GM18867 (cell line): ENCODE measurements at regions not wholly inside any gene's neighbourhood (a gene's known extent, or its start where the extent isn't known, plus 50 kb on each side); places are given as distances from the start of the nearest gene placed in this dataset.
A peak's percentile ranks its signal among the peaks of the same experiment; 100 is the strongest.

Experiments
- ATAC-seq: cut with Tn5 transposase; IDR thresholded peaks from one replicate; pipeline ENCODE4 v1.9.1; 2021; ENCODE audit warnings: mild to moderate bottlenecking, moderate library complexity; ENCODE audit not compliant: unreplicated experiment

GRCh38 chr13:62611343-62611742 lies 1195.7 kb upstream of the PCDH20 start:
- no peak for ATAC-seq

GRCh38 chr13:62598708-62599107 lies 1183.1 kb upstream of the PCDH20 start:
- no peak for ATAC-seq

GRCh38 chr13:62595976-62596375 lies 1180.3 kb upstream of the PCDH20 start:
- ATAC-seq: no peak

DNA sequence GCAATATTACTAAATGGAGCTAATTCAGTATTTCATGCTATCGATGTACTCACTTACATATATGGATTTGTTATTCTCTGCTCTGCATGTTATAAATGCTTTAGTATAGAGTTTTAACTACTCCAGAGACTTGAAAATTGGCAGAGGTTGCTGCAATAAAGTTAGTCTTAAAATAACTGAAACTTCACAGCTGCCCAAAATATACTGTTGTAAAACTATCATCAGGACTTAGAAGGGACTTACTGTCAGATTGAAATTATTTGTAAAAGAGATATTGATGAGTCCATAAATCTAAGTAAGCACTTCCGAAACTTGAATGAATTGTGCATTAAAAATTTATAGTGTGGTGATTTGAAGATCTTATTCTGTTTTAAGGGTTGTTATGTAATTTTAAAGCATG lies 1178.2 kb upstream of the PCDH20 start:
- ATAC-seq: no peak

- ATAC-seq: no peak
These were observed 1167.8 kb upstream of the PCDH20 start for GRCh38 chr13:62583466-62583865.

GRCh38 chr13:62578402-62578801 lies 1162.8 kb upstream of the PCDH20 start:
- ATAC-seq: no peak

GRCh38 chr13:62564770-62565169 lies 1149.1 kb upstream of the PCDH20 start:
- no peak for ATAC-seq

- ATAC-seq: no peak
These were observed 1147.6 kb upstream of the PCDH20 start for GRCh38 chr13:62563251-62563650.

DNA sequence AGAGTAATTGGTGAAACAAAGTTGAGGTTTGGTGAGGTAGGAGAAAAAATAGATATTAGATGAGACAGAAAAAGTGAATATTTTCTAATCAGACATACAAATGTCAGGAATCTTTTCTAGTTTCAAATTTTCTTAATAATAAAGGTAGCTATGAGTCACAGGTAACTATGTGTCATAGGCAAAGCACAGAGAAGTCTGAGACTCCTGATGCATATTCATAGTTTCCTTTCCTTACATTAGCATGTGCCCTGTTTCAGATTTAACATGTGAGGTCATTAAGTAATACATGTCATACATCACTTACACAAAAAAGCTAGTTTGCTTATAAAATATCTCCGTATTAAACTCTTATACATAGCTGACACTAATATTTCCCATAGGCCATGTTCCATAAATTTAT lies 1141.3 kb upstream of the PCDH20 start:
- no peak for ATAC-seq

GRCh38 chr13:62551588-62551987 lies 1135.9 kb upstream of the PCDH20 start:
- ATAC-seq: no peak

DNA sequence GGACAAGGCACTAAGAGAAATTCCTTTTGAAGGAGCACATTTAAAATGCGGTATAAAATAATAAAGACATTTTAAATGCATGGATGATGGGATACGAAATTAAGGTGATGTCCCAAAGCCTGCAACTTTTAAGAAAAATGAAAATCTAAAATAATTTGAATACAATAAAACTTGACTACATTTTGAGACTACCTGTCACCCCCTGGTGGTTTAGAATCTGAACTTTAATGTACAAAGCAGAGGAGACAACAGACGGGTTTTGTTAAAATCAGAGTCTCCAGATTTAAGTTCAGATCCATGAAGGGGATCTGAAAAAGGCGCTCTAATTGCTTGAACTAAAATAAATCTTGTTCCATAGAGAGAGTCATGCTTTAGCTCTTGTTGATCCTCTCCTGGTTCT lies 1129.3 kb upstream of the PCDH20 start:
- ATAC-seq: no peak

DNA sequence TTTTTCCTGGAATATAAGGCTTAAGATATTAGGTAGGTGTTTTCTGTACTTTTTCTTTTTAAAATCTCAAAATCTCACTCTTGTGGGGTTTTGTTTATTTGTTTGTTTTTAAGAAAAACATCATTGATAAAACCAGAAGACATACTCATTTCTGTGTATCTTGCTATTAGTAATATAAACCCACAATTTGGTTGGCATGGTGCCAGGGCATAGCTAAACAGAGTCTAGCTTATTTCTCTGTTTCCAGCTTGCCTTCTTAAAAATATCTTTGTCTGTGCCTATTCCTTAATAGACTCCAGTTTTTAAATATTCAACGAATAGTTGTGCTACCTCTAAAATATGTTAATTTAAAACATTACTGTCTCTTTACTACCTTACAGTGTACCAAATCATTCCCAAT lies 1121.9 kb upstream of the PCDH20 start:
- no peak for ATAC-seq

DNA sequence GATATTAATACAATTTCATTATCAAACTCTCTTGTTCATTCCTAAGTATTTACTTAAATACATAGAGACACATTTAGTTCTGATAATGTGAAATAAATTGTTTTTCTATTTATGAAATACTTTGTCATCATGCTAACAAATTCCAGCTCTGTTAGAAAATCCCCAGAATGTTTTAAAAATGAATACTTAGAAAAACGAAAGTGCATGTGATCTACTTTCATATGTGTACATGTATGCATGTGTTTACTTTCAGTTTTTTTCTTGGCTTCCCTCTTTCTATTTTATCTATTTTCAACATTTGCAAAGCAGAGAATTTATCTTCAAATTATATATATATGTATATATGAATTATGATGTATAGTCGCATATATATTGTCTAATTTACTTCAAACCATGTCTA lies 1110.0 kb upstream of the PCDH20 start:
- ATAC-seq: no peak

DNA sequence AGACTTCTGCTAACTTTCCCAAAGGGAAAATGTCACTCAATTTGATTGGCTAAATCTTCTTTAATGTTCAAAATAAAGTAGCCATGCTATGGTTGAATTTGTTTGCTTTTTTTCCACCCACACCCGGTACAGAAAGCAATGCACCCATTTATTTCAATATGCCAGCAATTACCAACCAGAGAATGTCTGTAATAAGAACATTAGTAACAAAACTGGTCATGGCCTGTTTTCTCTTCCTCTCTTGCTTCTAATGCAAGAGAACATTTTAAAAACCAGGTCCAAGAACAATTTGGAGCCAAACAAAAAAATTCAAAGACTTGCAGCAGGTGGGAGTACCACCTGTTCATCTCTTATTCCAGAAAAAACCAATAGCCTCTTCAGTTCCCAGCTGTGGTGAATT lies 1108.8 kb upstream of the PCDH20 start:
- ATAC-seq: peak; percentile 50

DNA sequence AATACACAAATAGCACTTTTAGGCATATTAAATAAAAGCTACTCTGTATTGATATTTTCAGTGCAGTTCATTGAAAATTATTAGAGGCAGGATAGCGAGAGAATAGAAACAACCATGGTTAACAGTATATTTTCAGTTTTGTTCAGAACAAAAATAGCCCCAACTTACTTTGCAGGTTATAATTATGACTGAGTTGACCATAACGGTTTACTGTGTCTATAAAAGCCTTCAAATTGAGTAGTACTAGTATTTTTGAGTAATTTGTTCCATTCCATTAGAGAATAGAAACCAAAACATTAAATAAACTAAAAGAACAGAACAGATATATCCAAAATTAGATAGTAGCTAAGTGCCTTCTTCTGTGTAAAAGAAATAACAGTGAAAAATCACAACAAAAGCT lies 1108.4 kb upstream of the PCDH20 start:
- ATAC-seq: peak; percentile 89

DNA sequence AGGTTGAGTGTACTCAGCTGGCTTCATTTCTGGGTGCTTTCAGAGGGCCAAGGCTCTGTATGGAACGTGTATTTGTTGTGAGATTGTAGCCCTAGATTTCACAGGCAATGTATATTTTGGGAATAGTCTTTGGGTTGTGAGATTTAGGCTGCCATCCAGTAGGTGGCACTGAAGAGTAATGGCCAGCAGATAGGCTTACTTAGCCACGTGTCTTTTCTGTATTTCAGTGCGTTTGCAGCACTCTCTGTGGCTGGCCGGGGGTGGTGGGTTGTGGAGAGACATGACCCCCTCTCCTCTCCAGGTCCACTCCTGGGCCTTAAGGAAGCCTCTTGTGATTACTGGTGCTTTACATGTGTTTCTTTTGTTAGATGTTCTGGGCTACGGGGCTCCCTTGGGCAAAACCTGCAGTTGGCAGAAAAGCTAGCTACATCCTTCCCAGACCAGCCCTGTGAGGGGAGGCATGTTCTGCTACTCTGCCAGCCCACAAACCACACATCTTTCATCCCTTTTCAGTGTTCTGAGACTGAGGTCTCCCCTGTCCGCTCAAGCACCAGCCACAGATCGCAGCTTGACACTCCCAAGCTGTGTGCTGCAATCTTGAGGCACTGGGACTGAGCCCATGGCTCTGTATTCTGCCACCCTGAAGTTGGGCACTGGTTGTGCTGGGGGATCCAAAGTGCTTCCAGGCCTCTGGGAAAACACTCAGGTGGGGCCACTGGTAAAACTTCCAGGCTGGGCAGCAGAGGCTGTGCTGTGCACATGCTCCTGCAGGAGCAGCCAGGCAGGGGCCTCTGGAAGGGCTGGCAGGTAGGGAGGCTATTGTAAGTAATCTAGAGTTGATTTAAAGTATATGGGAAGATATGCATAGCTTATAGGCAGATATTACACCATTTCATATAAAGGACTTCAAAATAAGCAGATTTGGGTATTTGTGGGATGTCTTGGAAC lies 1096.8 kb upstream of the PCDH20 start:
- peak; percentile 82 for ATAC-seq

DNA sequence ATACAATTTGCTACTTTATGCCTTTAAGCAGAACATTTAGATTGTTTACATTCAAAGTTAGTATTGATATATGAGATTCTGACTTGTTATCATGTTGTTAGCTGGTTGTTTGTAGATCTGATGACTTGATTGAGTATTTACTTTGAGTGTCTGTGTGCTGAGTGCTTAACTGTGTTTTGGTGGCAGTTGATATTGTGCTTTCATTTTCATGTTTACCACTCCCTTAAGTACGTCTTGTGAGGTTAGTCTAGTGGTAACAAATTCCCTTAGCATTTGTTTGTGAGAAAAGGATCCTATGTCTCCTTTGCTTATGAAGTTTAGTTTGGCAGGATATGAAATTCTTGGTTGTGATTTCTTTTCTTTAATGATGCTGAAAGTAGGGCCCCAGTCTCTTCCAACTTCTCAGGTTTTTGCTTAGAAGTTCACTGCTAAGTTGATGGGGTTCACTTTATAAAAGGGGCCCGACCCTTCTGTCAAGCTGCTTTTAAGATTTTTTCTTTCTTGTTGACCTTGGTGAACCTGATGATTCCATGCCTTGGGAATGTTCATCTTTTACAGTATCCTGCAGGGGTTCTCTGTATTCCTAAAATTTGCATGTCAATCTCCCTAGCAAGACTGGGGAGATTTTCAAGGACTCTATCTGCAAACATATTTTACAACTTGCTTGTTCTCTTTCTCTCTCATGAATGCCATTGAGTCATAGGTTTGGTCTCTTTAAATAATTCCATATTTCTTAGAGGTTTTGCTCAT lies 1095.4 kb upstream of the PCDH20 start:
- ATAC-seq: peak; percentile 52

GRCh38 chr13:62502588-62502987 lies 1086.9 kb upstream of the PCDH20 start:
- no peak for ATAC-seq

GRCh38 chr13:62489731-62490130 lies 1074.1 kb upstream of the PCDH20 start:
- ATAC-seq: no peak

- ATAC-seq: no peak
These were observed 1068.1 kb upstream of the PCDH20 start for GRCh38 chr13:62483774-62484173.

- ATAC-seq: no peak
These were observed 1066.7 kb upstream of the PCDH20 start for GRCh38 chr13:62482351-62482750.

DNA sequence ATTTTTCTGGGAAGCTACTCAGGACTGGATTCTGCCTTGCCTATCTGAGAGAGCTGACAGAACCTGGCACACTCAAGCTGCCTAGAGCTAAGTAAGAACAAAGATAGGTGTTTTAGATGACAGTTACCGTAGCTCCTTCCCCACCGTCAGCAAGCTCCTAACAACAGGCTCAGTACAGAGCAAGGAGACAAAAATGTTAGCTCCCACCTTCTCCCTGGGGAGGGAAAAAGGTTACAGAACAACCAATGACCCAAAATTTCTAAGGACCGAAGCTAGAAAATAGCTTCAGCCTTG lies 1058.2 kb upstream of the PCDH20 start:
- ATAC-seq: no peak
